Omental fat pad (tissue), 3 donors: ENCODE measurements at regions not wholly inside any gene's neighbourhood (a gene's known extent, or its start where the extent isn't known, plus 50 kb on each side); places are given as distances from the start of the nearest gene placed in this dataset.

Experiments
- ATAC-seq: fragments of 150-250 bp; one replicate; pipeline ENCODE4 v1.9.1; 2016; ENCODE audit warnings: mild to moderate bottlenecking, moderate library complexity; ENCODE audit not compliant: low FRiP score
- DNase-seq: peaks from one replicate; pipeline ENCODE4 v3.0.0-alpha.2; 2019; ENCODE audit warnings: low spot score
- TF ChIP-seq, protein P1 (sequence below), 3 donors: fragments of 450-650 bp; IDR thresholded peaks; one replicate each; pipeline ENCODE4 v1.5.1; 2016 to 2017; ENCODE audit warnings: antibody characterized with exemption in 3 of 3, mild to moderate bottlenecking in 3 of 3, moderate library complexity in 2 of 3

DNA sequence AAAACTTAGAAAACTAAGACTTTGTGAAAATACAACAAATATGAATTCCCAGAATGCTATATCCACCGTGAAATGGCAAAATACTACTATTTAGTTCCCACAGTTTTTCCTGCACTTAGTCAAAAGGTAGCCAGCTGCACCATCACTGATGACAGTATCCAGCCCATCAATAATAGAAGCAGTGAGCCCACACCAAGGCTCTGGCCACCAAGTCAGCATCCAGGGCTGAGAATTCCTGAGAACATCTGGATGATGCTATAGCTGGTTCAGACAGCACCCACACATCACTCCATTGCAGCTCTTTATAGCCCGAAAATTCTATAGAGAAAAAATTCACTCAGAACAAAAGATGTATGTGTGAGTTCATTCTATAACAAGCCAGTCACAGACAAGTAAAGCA is 159.1 kb upstream of the SPATS2L start:
- no peak for DNase-seq
- TF ChIP-seq, protein P1, sequence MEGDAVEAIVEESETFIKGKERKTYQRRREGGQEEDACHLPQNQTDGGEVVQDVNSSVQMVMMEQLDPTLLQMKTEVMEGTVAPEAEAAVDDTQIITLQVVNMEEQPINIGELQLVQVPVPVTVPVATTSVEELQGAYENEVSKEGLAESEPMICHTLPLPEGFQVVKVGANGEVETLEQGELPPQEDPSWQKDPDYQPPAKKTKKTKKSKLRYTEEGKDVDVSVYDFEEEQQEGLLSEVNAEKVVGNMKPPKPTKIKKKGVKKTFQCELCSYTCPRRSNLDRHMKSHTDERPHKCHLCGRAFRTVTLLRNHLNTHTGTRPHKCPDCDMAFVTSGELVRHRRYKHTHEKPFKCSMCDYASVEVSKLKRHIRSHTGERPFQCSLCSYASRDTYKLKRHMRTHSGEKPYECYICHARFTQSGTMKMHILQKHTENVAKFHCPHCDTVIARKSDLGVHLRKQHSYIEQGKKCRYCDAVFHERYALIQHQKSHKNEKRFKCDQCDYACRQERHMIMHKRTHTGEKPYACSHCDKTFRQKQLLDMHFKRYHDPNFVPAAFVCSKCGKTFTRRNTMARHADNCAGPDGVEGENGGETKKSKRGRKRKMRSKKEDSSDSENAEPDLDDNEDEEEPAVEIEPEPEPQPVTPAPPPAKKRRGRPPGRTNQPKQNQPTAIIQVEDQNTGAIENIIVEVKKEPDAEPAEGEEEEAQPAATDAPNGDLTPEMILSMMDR (IDR thresholded peaks at IDR 0.05), result no peak
- no peak for ATAC-seq

DNA sequence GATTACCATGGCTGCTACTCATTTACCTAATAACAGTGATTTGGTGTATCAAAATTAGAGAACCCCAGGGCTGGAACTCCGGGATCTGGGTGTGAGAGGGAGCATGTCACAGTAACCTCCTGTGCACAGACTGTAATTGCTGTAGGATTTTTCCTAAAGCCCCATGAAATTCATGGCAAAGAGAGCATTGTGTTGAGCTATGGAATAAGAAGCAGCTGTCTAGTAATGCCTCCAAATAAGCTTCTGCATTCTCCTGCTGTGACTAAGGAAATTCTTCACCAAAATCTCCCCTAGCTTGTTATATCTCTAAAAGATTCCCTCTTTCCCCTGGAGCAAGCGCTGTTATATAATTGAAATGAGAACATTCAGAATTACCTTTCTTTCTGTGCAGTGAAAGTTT is 158.1 kb upstream of the SPATS2L start:
- ATAC-seq (no peak), DNase-seq (no peak)
- TF ChIP-seq, protein P1 (IDR thresholded peaks at IDR 0.05), result no peak

DNA sequence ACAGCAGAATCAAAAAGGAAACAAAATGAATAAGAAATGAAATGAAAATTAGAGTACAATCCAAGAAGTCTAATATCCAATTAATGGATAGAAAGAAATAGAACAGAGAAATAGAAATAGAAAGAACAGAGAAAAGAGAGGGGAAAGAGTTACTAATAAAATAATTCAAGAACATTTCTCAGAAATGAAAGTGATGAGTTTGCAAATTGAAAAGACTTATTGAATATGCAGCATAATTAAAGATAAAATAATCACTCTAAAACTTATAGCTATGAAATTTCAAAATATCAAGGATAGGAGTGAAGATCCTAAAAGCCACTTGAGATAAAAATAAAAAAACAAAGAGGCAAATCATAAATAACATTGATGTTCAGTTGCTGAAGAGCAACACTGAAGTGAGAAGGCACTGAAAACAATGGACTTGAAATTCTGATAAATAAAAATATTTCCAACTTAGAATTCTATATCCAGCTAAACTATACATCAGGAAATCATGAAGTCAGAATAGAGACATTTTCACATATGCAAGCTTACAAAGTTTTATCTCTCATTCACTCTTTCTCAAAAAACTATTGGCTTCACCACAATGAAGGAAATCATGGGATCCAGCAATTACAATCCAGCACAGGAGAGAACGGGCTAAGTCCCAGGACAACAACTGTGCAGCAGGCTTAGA is 155.9 kb upstream of the SPATS2L start:
- no peak for ATAC-seq
- TF ChIP-seq, protein P1 (IDR thresholded peaks at IDR 0.05), result no peak
- DNase-seq, result no peak

DNA sequence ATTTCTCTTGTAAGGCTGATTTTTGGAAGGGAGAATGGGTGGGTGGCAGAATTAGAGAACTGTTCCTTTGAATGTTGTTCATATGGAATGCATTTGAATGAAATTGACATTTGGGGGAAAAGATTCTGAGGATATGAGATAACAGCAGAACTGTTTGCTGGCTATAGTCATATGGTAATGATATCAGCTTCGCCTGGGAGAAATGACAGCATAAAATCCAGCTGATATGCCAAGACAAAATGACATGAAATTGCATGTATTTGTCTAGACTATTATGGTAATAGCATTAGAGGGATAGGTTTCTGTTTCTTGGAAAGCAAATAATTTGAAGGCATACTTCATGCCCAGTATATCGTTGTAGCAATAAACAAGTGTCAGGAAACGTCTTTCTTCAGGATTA is 150.8 kb upstream of the SPATS2L start:
- TF ChIP-seq, protein P1 (IDR thresholded peaks at IDR 0.05), result no peak
- no peak for ATAC-seq

DNA sequence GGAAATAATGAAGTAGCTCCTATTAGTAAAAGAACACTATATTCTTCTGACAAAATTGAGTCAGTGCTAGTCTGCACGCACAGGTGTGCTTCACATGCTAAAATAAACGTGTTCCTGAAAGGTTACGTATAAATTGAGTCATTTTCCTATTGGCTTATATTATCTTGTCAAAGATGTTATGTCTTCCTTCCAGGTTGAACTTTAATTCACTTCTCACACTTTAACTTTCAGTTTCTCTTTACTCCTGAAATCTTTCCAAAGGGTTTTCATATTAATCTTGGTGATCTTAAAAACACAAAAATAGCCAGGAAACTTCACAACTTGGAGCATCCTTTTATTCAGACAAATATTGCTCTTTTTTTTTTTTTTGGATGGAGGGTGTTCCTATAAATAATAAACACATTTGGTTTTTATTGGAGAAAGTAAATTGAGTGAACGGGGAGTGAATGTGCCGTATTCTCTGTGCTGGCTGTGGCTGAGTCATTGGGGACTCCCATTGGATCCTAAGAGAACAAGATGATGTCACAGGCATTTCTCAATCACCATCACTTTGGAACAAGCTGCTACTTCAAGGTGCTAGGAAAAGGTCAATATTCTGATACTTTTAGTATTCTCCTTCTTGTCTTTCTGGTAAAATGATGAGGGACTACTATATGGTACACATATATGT is 150.2 kb upstream of the SPATS2L start:
- TF ChIP-seq, protein P1 (IDR thresholded peaks at IDR 0.05), result no peak
- DNase-seq (no peak), ATAC-seq (peak; percentile 93)

More for the DNA sequence above, 150.8 kb upstream of the SPATS2L start:
- DNase-seq, result no peak

DNA sequence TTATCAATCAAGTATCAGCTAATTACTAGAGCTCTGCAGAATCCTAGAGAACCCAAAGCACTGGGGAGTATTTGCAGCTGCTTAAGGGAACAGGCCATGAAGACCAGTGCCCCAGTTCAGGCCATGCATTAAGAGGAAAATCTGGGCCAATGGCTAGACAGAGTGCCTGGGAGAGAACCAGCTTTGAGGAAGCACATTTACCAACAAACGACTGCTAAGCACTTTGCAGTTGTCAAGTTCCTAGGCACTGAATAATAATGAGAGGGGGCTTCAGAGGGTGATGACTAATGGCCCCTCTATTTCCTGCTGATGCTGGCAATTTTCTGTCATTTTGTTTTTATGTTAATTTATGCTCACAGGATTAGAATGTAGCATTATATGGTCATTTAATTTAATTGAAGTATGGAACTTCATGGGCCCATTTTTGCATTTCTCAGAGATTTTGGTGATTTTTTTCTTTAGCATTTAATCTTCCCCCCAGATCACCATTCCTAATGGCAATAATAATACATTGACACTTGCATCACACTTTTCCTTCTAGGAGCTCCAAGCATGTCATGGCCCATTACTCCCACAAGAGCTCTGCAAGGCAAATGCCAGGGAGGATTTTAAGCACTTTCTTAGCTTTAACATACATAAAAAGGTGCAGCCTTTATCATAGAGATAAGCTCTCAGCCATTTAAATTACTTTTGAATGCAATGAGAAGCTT is 147.7 kb upstream of the SPATS2L start:
- DNase-seq (no peak), ATAC-seq (no peak)
- TF ChIP-seq, protein P1 (IDR thresholded peaks at IDR 0.05), result no peak
